ENCODE measurements at regions not wholly inside any gene's neighbourhood (a gene's known extent, or its start where the extent isn't known, plus 50 kb on each side); places are given as distances from the start of the nearest gene placed in this dataset.

DNA sequence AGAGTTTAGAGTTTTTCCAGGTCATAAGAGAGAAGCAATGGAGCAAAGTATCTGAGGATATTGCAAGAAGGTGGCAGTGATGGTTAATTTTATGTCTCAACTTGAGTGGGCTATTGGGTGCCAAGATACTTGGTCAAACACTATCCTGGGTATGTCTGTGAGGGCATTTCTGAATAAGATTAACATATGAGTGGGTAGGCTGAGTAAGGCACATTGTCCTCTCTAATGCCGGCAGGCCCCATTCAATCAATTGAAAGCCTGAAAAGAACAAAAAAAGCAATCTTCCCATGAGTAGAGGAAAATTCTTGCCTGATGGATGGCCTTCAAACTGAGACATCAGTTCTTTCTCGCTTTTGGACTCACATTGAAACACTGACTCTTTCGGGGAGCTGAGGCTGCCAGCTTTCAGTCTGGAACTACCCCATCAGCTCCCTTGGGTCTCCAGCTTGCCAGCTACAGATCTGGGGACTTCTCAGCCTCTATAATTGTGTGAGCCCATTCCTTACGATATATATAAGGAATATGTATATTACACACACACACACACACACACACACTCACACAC, 228.8 kb downstream of the BUD13 start:
- DNase-seq (ENCODE audit: extremely low read depth, insufficient read length): no peak
- H3K27me3 ChIP-seq (replicated peaks; ENCODE audit: control insufficient read depth, insufficient read depth, low read length): no peaks in the 10 kb centered on the region; the same call in none of the 2 replicates
- H3K36me3 ChIP-seq (ENCODE audit: control insufficient read depth, insufficient read depth, low read length): no peaks in the 10 kb centered on the region
- no peak overlapping the region for H3K4me3 ChIP-seq (replicated peaks; ENCODE audit: low read depth, low read length)
- TF ChIP-seq CTCF (IDR thresholded peaks at IDR 0.05; ENCODE audit: insufficient read depth, low read length, poor library complexity, severe bottlenecking): no peak

GRCh38 chr11:116543099-116543498, 229.7 kb downstream of the BUD13 start:
- no peaks in the 10 kb centered on the region for H3K36me3 ChIP-seq (ENCODE audit: control insufficient read depth, insufficient read depth, low read length)
- H3K27me3 ChIP-seq (replicated peaks; ENCODE audit: control insufficient read depth, insufficient read depth, low read length): no peaks in the 10 kb centered on the region; the same call in none of the 2 replicates
- TF ChIP-seq CTCF (IDR thresholded peaks at IDR 0.05; ENCODE audit: insufficient read depth, low read length, poor library complexity, severe bottlenecking): no peak
- DNase-seq (ENCODE audit: extremely low read depth, insufficient read length): no peak
- no peak overlapping the region for H3K4me3 ChIP-seq (replicated peaks; ENCODE audit: low read depth, low read length)

- DNase-seq (ENCODE audit: extremely low read depth, insufficient read length): no peak
- H3K4me3 ChIP-seq (replicated peaks; ENCODE audit: low read depth, low read length): no peak overlapping the region
- H3K27me3 ChIP-seq (replicated peaks; ENCODE audit: control insufficient read depth, insufficient read depth, low read length): no peaks in the 10 kb centered on the region; the same call in none of the 2 replicates
- TF ChIP-seq CTCF (IDR thresholded peaks at IDR 0.05; ENCODE audit: insufficient read depth, low read length, poor library complexity, severe bottlenecking): no peak
- no peaks in the 10 kb centered on the region for H3K36me3 ChIP-seq (ENCODE audit: control insufficient read depth, insufficient read depth, low read length)
Measured at GRCh38 chr11:116542406-116542805, 230.4 kb downstream of the BUD13 start.

- no peaks in the 10 kb centered on the region for H3K36me3 ChIP-seq (ENCODE audit: control insufficient read depth, insufficient read depth, low read length)
- no peaks in the 10 kb centered on the region; the same call in none of the 2 replicates for H3K27me3 ChIP-seq (replicated peaks; ENCODE audit: control insufficient read depth, insufficient read depth, low read length)
- H3K4me3 ChIP-seq (replicated peaks; ENCODE audit: low read depth, low read length): no peak overlapping the region
- no peak for DNase-seq (ENCODE audit: extremely low read depth, insufficient read length)
- no peak for TF ChIP-seq CTCF (IDR thresholded peaks at IDR 0.05; ENCODE audit: insufficient read depth, low read length, poor library complexity, severe bottlenecking)
Measured at GRCh38 chr11:116541460-116541859, 231.3 kb downstream of the BUD13 start.

- H3K4me3 ChIP-seq (replicated peaks; ENCODE audit: low read depth, low read length): no peak overlapping the region
- H3K36me3 ChIP-seq (ENCODE audit: control insufficient read depth, insufficient read depth, low read length): no peaks in the 10 kb centered on the region
- TF ChIP-seq CTCF (IDR thresholded peaks at IDR 0.05; ENCODE audit: insufficient read depth, low read length, poor library complexity, severe bottlenecking): no peak
- no peaks in the 10 kb centered on the region; the same call in none of the 2 replicates for H3K27me3 ChIP-seq (replicated peaks; ENCODE audit: control insufficient read depth, insufficient read depth, low read length)
- no peak for DNase-seq (ENCODE audit: extremely low read depth, insufficient read length)
Measured at GRCh38 chr11:116540645-116541304, 232.0 kb downstream of the BUD13 start.
